PFSK-1 (cell line): ENCODE measurements at regions not wholly inside any gene's neighbourhood (a gene's known extent, or its start where the extent isn't known, plus 50 kb on each side); places are given as distances from the start of the nearest gene placed in this dataset.

Source experiments
- FOXP2 ChIP-seq: optimal IDR thresholded peaks from 2 replicates; pipeline ENCODE3; 2011; ENCODE audit warnings: borderline replicate concordance, control low read depth, inconsistent platforms; ENCODE audit not compliant: insufficient read depth; ENCODE audit errors: extremely low read length, extremely low read depth
- POLR2AphosphoS5 ChIP-seq: IDR thresholded peaks from 2 replicates; pipeline ENCODE4 v1.6.1; 2012; ENCODE audit warnings: low read depth, mild to moderate bottlenecking, control low read depth, low read length, moderate library complexity
- REST ChIP-seq, 2 experiments: IDR thresholded peaks; 2 replicates each; pipeline versions ENCODE4 v1.6.1 to v1.8.0; 2011 to 2012; ENCODE audit warnings: low read depth in 2 of 2, low read length in 2 of 2, control low read depth in 1 of 2, inconsistent platforms in 1 of 2, mild to moderate bottlenecking in 1 of 2, moderate library complexity in 1 of 2; ENCODE audit not compliant: insufficient read depth in 1 of 2
- SIN3A ChIP-seq: IDR thresholded peaks from 2 replicates; pipeline ENCODE4 v1.6.1; 2012; ENCODE audit warnings: mild to moderate bottlenecking, low read length, moderate library complexity, borderline replicate concordance; ENCODE audit not compliant: insufficient read depth
- TAF1 ChIP-seq: IDR thresholded peaks from 2 replicates; pipeline ENCODE4 v1.6.1; 2012; ENCODE audit warnings: low read length, control low read depth, borderline replicate concordance; ENCODE audit not compliant: insufficient read depth

DNA sequence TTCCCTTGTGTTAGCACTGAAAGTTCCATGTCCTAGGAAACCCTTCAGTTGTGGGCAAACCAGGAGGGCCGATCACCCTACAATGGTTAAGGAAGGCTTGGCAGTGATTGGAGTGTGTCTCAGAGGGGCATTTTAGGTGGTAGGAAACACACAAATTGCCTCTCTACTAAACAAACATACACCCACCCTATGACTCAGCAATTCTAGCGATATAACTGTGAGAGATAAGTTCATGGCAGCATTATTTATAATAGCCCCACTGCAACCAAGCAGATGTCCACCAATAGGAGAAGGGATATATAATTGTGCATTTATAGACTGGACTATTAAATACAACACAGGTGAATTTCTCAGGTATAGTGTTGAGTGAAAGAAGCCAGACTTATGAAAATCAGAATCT lies 543.1 kb downstream of the UQCRFS1 start:
- TF ChIP-seq POLR2AphosphoS5 (no peak), REST (IDR thresholded peaks at IDR 0.05; ENCODE audit: insufficient read depth in 1 of 2, low read depth in 2 of 2, low read length in 2 of 2) (no peak), SIN3A (no peak), TAF1 (no peak), FOXP2 (no peak)

DNA sequence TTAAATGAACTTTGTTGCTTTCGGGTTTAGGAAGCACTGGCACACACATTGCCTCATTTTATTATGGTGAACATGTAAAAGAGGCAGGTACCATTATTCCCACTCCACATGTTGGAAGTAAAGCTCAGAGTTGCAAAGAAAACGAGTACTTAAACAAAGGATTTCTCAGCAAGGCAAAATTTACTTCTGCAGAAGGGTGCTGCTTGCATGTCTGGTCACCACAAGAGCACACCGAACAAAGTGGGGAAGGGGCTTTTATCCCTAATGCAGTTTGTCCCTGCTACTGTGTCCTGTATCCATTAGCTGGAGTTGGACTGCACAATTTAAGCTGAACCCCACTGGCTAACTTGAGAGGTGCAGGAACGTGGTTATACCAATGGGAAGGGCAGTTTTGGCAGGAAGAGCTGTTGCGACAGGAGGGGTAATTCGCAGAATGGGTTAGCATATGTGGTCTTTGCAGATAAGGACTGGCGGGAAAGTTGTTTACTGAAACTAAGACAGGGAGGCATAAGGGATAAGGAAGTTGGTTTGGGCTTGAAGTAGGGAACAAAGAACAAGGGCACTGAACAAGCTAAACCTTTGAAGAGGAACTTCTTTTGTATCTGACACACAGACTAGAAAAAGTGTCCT lies 545.5 kb downstream of the UQCRFS1 start:
- TF ChIP-seq TAF1, result no peak
- TF ChIP-seq REST (IDR thresholded peaks at IDR 0.05; ENCODE audit: insufficient read depth in 1 of 2, low read depth in 2 of 2, low read length in 2 of 2), result no peak
- TF ChIP-seq POLR2AphosphoS5, result no peak
- no peak for TF ChIP-seq FOXP2
- TF ChIP-seq SIN3A, result no peak

GRCh38 chr19:28665748-28666147 lies 547.2 kb downstream of the UQCRFS1 start:
- TF ChIP-seq SIN3A (no peak), TAF1 (no peak), REST (IDR thresholded peaks at IDR 0.05; ENCODE audit: insufficient read depth in 1 of 2, low read depth in 2 of 2, low read length in 2 of 2) (no peak), POLR2AphosphoS5 (no peak), FOXP2 (no peak)

- no peak for TF ChIP-seq FOXP2
- no peak for TF ChIP-seq TAF1
- no peak for TF ChIP-seq POLR2AphosphoS5
- TF ChIP-seq SIN3A, result no peak
- TF ChIP-seq REST (IDR thresholded peaks at IDR 0.05; ENCODE audit: insufficient read depth in 1 of 2, low read depth in 2 of 2, low read length in 2 of 2), result no peak
Measured at GRCh38 chr19:28656644-28657043, 556.3 kb downstream of the UQCRFS1 start.
